HL-60 (cell line): ENCODE measurements at regions not wholly inside any gene's neighbourhood (a gene's known extent, or its start where the extent isn't known, plus 50 kb on each side); places are given as distances from the start of the nearest gene placed in this dataset.

Source experiments
- CTCF ChIP-seq: IDR thresholded peaks from one replicate; pipeline ENCODE4 v1.5.1; 2011; ENCODE audit warnings: low read length, control low read depth, inconsistent platforms; ENCODE audit not compliant: insufficient read depth
- GABPA ChIP-seq: IDR thresholded peaks from 2 replicates; pipeline ENCODE4 v1.6.1; 2012; ENCODE audit warnings: low read depth
- POLR2AphosphoS5 ChIP-seq: IDR thresholded peaks from 2 replicates; pipeline ENCODE4 v1.6.1; 2012; ENCODE audit warnings: low read depth
- REST ChIP-seq: IDR thresholded peaks from 2 replicates; pipeline ENCODE4 v1.6.1; 2012; ENCODE audit warnings: low read depth; ENCODE audit not compliant: insufficient replicate concordance
- SPI1 ChIP-seq: IDR thresholded peaks from 2 replicates; pipeline ENCODE4 v1.6.1; 2012; ENCODE audit warnings: low read depth, mild to moderate bottlenecking, borderline replicate concordance

- TF ChIP-seq CTCF (no peak), POLR2AphosphoS5 (no peak), REST (no peak), GABPA (no peak), SPI1 (no peak)
Observed at GRCh38 chr10:65793738-65794425, 1132.0 kb upstream of the LRRTM3 start.
